ENCODE measurements at regions not wholly inside any gene's neighbourhood (a gene's known extent, or its start where the extent isn't known, plus 50 kb on each side); places are given as distances from the start of the nearest gene placed in this dataset.
"Not testable (repeated sequence)": the region's sequence is repeated elsewhere in the genome, so short reads cannot be mapped to it uniquely, and the experiment has no call there.

- no peak for DNase-seq
Measured at GRCh38 chr6:105874835-105875626, 211.1 kb upstream of the PRDM1 start.

GRCh38 chr6:105873799-105874198 lies 212.3 kb upstream of the PRDM1 start:
- no peak for DNase-seq

GRCh38 chr6:105873211-105873704 lies 212.9 kb upstream of the PRDM1 start:
- no peak for DNase-seq

- no peak for DNase-seq
Measured at GRCh38 chr6:105872249-105872648, 213.9 kb upstream of the PRDM1 start.

GRCh38 chr6:105871542-105871941 lies 214.6 kb upstream of the PRDM1 start:
- DNase-seq = no peak

- DNase-seq = no peak
Measured at GRCh38 chr6:105869835-105870440, 216.2 kb upstream of the PRDM1 start.

- DNase-seq = no peak
Measured at GRCh38 chr6:105868823-105869460, 217.2 kb upstream of the PRDM1 start.

- DNase-seq = no peak
Measured at GRCh38 chr6:105867821-105868220, 218.3 kb upstream of the PRDM1 start.

GRCh38 chr6:105867277-105867676 lies 218.9 kb upstream of the PRDM1 start:
- no peak for DNase-seq

DNA sequence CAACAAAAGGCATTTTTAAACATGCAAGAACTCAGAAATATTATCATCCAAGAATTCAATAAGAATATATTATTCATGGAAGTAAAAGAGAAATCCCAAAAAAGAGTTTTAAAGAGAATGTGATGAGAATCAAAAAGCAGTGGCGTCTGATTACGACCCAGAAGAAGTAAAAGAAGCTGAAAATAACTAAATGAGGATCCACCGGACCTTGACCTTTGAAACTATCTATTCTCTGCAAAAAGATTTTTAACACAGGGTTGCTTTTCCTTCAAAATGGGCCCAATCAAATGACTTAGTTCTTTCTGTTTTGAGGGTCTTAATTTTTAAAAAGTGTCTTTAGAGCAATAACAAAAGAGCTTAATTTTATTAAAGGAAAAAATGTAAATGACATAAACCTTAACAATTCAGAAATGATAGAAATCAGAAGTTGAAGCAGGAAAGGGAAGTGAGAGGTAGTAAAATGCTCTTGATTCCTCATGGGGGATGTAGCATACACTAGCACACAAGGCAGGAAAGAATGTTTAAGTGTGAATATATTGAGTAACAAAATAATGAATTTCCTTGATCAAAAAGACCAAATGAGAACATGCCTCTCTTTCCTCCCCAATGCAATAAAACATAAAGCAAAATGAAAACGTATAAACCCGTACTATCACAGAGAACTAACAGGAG lies 223.1 kb upstream of the PRDM1 start:
- no peak for DNase-seq

GRCh38 chr6:105860927-105861326 lies 225.2 kb upstream of the PRDM1 start:
- DNase-seq = not testable (repeated sequence)

GRCh38 chr6:105859457-105859856 lies 226.7 kb upstream of the PRDM1 start:
- DNase-seq = no peak

DNA sequence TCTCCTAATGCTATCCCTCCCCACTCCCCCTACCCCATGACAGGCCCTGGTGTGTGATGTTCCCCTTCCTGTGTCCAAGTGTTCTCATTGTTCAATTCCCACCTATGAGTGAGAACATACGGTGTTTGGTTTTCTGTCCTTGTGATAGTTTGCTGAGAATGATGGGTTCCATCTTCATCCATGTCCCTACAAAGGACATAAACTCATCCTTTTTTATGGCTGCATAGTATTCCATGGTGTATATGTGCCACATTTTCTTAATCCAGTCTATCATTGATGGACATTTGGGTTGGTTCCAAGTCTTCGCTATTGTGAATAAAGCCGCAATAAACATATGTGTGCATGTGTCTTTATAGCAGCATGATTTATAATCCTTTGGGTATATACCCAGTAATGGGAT lies 227.5 kb upstream of the PRDM1 start:
- not testable (repeated sequence) for DNase-seq

DNA sequence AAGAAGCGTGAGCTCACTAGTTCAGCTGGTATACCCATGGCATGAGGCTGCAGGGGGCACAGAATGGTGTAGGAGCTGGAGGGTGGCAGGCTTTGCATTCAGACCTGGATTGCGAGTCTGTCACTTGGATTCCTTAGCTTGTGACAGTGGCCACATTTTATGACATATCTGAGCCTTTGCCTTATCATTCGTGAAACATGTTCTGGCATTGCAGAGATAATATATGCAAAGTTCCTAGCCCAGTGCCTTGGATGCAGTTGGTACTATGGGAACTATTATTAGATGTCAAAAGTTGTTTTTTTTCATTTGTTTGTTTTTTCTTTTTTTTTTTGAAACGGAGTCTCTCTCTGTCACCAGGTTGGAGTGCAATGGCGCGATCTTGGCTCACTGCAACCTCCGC lies 230.7 kb upstream of the PRDM1 start:
- no peak for DNase-seq

DNA sequence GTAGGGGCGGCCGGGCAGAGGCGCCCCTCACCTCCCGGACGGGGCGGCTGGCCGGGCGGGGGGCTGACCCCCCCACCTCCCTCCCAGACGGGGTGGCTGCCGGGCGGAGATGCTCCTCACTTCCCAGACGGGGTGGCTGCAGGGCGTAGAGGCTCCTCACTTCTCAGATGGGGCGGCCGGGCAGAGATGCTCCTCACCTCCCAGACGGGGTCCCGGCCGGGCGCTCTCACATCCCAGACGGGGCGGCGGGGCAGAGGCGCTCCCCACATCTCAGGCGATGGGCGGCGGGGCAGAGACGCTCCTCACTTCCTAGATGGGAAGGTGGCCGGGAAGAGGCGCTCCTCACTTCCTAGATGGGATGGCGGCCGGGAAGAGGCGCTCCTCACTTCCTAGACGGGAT lies 232.2 kb upstream of the PRDM1 start:
- DNase-seq = not testable (repeated sequence)

DNA sequence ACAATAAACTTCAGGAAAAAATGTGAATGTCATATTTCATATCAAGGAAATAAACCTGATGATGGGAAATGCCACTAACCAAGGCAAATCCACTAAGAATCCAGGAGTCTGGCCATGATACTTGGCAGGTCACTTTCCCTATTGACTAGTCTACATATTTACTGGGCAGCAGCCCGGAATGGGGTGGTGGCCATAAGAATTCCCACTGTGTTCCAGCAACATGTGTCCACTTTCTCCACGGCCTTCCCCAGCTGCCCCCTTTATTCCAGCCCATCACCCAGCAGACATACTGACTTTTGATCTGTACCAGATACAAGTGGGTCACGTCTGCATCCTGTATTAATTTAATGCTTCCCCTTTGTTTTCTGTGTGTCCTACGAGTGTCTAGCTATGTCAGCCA lies 234.5 kb upstream of the PRDM1 start:
- no peak for DNase-seq

DNA sequence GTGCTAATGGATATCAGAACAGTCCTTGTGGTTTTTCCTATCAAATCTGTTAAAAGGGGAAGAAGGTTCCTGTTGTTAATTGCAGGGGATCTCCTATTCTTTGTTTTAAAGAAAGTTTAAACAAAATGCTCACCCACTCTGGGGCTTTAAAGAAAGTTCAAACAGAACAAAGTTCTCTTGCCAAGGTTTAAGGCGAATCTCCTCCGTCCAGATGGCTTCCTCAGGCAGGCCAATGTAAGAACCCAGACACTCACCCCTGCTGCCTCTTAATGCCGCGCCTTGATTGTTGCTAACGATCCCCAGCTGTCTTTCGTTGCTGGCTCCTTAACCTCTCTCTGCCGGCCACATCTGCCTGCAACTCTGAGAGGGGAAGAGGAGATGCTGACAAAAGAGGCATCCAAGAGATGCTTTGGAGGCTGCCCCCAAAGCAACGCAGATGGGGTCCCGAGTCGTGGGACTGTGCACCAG lies 235.0 kb upstream of the PRDM1 start:
- no peak for DNase-seq

DNA sequence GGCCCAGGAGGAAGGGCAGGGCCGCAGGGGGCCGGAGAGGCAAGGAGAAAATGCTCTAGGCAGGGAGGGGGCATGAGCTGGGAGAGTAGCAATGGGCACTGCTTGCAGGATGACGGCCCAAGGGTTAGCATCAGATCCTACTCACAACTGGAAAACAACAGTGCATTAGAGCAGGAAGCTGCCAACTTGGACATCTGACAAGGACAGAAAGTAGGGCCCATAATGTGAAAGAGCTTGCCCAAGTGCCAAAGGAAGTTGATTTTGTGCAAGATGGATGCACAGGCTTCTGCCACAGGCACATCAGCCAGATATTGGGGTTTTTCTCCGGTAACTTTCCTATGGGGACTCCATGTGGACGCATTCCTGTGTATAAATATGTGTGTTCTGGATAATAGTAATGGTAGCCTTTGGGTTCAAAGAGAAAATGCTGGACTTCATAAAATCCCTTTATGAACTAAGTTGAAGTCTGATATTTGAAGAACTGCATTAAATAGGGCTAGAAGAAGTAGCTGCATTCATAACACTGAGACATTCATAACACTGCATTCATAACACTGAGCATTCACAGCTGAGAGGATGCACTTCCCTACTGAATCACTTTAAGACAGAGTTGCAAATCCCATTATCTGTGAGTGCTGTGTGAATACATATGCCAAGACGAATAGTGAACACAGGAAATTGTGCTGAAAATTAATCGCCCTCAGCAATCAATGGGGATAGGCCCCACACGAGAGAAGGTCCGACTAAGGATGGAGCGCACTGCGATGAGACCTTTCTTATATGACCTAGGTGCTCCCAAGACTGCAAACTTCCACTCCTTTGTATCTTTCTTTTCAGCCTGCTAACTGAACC lies 235.6 kb upstream of the PRDM1 start:
- no peak for DNase-seq

GRCh38 chr6:105849746-105850145 lies 236.4 kb upstream of the PRDM1 start:
- no peak for DNase-seq

- DNase-seq = no peak
Measured at GRCh38 chr6:105847433-105847832, 238.7 kb upstream of the PRDM1 start.

- no peak for DNase-seq
Measured at GRCh38 chr6:105844275-105844883, 241.8 kb upstream of the PRDM1 start.

DNA sequence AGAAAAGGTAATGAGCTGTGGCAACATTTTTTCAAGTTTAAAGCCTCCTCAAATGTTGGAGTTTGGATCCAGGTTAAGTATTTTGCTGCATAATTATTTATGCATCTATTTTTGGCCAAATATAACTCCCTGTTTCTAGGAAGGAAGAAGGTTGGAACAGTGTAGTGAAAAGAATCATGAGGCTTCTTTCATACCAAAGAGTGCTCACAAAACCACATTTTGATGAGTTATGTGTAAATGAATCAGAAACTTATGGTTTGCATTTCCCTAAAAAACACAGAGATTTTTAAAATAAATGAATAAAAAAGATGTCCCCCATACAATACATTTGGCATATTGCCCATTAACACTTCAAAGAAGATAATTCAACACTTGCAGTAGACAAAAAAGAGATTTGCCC lies 246.9 kb upstream of the PRDM1 start:
- no peak for DNase-seq

All from SHP77 (cell line).